ENCODE measurements at regions not wholly inside any gene's neighbourhood (a gene's known extent, or its start where the extent isn't known, plus 50 kb on each side); places are given as distances from the start of the nearest gene placed in this dataset.

GRCh38 chr12:34341362-34341733, 319.1 kb downstream of the ALG10 start:
- Histone ChIP-seq H3K27ac (ENCODE audit: insufficient read depth, low read depth, low read length) (no peak overlapping the region), H3K9me1 (replicated peaks; ENCODE audit: control insufficient read depth, extremely low read depth, insufficient read depth, low read length) (no peaks in the 10 kb centered on the region), H3K36me3 (ENCODE audit: control insufficient read depth in 2 of 2, extremely low read depth in 1 of 2, insufficient read depth in 2 of 2, low read length in 2 of 2) (no peaks in the 10 kb centered on the region), H2AFZ (ENCODE audit: low read depth, low read length) (no peak overlapping the region), H3K9me3 (replicated peaks; ENCODE audit: control insufficient read depth, insufficient read depth, low read length) (peaks cover 3% of the 10 kb centered on the region), H3K4me2 (ENCODE audit: insufficient read depth, low read length) (no peak overlapping the region), H3K4me3 (replicated peaks in 1 of 3; ENCODE audit: insufficient read depth in 1 of 3, low read depth in 1 of 3, low read length in 3 of 3) (no peak overlapping the region), H3K4me1 (ENCODE audit: control insufficient read depth, extremely low read depth, insufficient read depth, low read length) (no peaks in the 10 kb centered on the region), H3K9ac (replicated peaks; ENCODE audit: extremely low read depth, insufficient read depth, low read length) (no peak overlapping the region), H4K20me1 (replicated peaks; ENCODE audit: control insufficient read depth, extremely low read depth, insufficient read depth, low read length) (no peaks in the 10 kb centered on the region), H3K79me2 (ENCODE audit: control insufficient read depth, insufficient read depth, low read length) (no peaks in the 10 kb centered on the region), H3K27me3 (ENCODE audit: control insufficient read depth in 2 of 2, insufficient read depth in 2 of 2, low read length in 2 of 2) (no peaks in the 10 kb centered on the region)
- FAIRE-seq (no peak), DNase-seq (ENCODE audit: low read depth, low spot score) (no peak)
- POLR2A ChIA-PET, result no interaction called here
- TF ChIP-seq POLR2AphosphoS5 (IDR thresholded peaks at IDR 0.05; ENCODE audit: insufficient read depth, low read depth, low read length) (no peak), CTCF (IDR thresholded peaks at IDR 0.05; ENCODE audit: extremely low read depth in 1 of 2, insufficient read depth in 1 of 2, low read depth in 1 of 2, low read length in 2 of 2) (no peak), POLR2A (IDR thresholded peaks at IDR 0.05; ENCODE audit: low read depth, low read length) (no peak), EZH2 (IDR thresholded peaks at IDR 0.05; ENCODE audit: borderline replicate concordance, low read depth, low read length, severe bottlenecking) (no peak), MYC (IDR thresholded peaks at IDR 0.05; ENCODE audit: low read depth, low read length) (no peak), GATA2 (IDR thresholded peaks at IDR 0.05; ENCODE audit: insufficient read depth, insufficient read length, low read depth, low read length) (no peak), MAX (IDR thresholded peaks at IDR 0.05; ENCODE audit: insufficient read depth, insufficient read length) (no peak), FOS (IDR thresholded peaks at IDR 0.05; ENCODE audit: borderline replicate concordance, insufficient read depth, low read length) (no peak), JUN (IDR thresholded peaks at IDR 0.05; ENCODE audit: borderline replicate concordance, insufficient read depth, insufficient read length, low read depth) (no peak)
- dilution Hi-C loops (cut with MboI; ENCODE audit: extremely low pct_ligation_motif_present, low sequenced_read_pairs), result no loop called here
- intact Hi-C loops (cut with micrococcal nuclease), result no loop called here
- BruUV-seq (replicated peaks), result no TSS peak
- CTCF ChIA-PET, result no interaction called here
